ENCODE measurements at regions not wholly inside any gene's neighbourhood (a gene's known extent, or its start where the extent isn't known, plus 50 kb on each side); places are given as distances from the start of the nearest gene placed in this dataset.

DNA sequence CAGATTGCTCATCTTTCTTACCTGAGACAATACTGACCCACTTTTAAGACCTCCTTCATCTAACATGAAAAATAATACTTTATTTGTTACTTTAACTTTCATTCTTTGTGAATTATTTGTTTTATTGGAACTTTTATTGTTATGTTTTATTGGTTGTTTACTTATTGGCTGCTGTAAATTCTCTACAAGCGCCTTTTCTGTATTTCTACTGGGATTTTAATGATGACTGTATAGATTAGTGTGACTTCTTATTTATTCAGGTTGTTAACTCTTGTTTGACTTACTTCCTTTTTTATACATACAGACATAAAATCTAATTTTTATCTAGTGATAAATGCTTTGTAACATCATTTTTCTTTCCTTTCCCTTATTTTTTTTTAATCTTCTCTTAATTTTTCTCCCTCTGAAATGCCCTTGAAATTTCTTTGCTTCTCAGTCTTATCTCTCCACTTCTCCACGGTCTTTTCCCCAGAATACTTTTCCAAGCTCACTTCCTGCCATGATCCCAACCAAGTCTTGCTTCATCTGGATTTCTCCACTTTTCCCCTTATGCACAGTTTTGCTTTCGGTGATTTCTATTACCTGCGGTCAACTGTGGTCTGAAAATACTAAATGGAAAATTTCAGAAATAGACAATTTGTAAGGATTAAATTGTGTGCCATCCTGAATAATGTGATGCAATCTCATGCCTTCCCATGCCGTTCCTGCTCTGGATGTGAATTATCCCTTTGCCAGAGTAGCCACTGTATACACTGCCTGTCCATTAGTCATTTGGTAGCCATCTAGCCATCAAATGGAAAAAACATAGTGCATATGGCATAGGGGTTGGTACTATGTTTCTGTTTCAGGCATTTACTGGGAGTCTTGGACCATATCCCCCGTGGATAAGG lies 265.9 kb downstream of the PRL start:
- DNase-seq, result no peak

DNA sequence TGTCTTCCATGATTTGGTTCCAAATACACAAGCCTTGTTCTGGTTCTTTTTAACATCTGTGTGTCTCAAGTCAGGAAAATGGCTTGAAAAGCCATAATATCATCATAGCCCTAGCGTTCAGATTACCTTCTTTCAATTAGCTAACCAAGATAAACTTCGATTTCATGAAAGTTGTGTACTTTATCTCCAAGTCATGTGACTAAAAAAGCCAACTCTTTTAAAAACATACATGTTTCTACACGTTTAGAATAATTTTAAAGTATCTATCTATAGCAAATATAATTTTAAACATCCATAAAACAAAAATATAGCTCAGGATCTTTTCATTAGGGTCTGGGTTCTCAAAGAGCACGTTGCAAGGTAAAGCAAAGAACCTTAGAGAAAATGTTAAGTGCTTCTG lies 261.1 kb downstream of the PRL start:
- no peak for DNase-seq

DNA sequence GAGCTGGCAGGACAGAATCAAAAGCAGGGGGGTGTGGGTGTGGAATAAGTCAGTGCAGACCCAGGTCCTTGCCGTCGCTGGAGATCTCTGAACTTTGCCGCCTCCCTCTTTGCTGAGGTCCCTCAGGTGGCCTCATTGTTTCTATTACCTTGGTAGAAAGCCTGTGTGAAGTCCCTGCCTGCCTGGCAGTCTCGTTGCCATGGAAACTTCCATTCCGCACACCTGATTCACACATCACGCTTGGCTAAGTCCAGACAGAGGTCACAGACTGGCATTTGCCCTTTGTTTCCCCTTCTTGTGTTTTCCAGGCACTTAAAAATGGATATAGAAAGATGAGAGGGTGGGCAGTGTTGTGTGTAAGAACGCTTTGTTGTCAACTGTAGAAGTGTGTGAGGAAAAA lies 260.6 kb downstream of the PRL start:
- DNase-seq, result no peak

DNA sequence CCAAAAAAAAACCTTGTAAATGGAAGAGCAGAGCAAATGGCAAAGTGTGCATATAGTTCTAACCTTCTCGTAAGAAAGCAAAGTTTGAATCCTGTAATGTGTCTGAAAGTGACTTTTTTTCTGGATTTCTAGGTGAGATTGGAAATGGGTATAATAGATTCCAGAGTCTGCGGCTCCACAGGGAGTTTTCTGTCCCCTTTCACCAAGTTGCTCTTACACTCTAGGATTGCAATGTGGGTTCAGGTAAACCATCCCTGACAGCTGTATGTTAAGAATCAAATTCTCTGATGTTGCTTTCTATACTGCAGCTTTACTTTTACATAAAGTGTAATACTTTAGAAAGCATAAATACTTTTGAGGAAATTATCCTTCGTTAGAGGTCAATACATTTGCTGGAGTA lies 260.1 kb downstream of the PRL start:
- DNase-seq, result no peak

DNA sequence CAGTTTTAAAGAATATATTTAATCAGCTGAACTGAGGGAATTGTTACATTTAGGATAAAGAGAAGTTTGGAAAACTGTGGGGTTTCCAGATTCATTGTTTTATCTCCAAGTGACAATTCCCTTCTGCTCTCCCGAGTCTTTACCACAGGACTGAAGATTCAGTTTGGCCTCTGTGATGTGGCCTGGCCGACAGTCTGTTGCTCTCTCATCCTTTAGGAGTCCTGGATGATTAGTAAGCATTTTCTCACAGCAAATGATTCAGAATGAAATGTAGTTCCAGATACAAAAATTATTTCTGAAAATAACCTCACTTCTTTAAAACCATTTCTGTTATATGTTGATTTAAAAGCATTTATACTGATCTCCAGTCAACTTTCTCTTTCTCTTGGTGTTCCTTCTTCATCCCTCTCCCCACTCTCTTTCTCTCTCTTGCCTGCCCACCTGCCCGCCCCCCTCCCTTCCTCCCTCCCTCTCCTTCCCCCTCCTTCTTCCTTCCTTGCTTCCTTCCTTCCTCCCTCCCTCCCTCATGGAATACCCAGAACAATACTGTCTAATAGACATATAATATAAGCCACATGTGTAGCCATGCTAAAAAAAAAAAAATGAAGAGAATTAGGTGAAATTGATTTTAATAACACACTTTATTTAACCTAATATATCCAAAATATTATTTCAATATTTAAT lies 254.9 kb downstream of the PRL start:
- no peak for DNase-seq

DNA sequence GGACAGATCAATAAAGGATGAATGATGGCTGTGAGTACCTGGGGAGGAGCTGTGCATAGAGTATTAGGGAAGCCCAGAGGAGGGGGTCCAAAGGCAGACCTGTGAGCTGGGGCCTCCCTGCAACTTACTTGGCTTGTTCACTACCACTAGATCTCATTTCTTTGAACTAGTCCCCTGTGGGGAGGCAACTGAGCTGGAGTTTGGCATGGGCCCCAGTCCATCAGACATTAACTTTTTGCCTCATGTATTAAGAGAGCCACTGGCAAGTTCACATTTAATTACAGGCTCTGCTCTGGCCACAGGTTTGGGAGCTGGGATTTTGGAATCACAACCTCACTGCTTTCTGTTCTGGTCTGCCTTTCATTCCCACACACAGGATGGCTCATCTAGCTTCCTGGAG lies 254.1 kb downstream of the PRL start:
- no peak for DNase-seq

DNA sequence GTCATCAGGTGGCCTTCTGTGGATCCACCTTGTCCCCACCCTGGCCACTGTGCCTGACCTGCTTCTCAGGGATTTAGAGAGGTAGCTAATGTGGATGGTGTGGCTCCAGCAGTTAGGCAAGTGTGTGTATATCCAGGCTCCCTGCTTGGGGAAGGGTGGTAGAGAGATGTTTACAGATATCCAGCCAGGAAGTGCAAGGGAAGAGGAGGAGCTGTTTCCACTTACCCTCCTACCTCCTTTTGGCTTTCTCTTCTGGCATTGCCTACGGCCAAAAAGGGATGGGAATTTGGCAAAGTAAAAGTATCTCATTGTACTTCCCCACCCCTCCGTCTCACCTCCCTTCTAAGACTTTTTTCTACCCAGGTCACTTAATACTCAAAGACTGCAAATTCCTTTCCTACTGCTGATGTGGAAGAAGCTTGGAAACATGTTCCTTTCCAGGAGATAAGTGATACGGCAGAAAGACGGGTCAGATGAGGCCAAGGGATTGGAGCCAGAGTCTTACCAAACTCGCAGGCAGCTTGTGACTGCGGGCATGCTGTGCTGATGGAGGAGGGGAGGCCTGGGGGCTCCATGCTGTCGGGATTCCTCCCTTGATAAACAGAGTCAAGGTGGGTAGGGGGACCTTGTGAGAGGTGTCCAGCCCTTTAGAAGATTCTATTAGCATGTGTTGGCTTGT lies 253.4 kb downstream of the PRL start:
- DNase-seq, result no peak

DNA sequence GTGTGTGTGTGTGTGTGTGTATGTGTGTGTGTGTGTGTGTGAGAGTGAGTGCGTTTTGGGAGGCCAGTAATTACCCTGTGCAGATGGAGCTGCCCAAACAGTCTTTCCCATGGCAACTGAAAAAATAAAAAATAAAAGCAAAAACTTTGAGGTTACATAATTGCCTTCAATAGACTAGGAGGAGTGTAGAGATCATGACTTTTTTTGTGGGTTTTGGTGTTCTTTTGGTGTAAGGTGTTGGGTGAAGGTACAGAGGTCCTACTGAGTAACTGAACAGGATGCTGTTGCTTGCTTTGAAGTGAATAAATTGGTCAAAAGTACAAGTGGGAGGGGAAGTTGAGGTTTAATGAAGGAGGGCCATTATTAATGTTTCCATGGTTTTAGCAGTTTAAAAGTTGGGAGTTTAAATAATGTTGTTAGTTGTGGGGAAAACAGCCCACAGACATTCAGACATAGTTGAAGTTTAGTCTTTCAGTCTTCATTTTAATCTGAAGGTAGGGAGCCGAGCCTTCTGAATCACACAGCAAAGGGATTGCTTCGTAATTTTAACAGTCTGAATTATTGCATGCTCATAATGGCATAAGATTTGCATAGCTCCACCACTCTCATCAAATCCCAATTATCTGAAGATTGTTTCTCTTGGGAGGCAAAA lies 251.4 kb downstream of the PRL start:
- no peak for DNase-seq

DNA sequence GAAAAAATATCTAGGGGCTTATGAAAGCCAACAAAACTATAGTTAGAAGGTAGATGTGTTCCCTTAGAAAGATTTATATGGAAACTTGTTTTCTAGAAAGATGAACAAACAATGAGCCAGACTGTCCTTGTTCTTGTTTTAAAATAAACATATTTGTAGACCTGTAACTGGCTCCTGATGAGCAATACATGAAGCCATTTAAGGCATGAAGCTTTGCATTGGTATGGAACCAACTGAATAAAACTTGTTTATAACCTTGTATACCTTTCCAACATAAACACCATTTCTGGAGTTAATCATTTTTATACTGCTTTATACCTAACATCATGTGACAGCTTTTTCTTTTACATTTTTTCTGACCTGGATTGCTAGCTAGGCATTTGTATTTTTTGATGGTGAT lies 247.8 kb downstream of the PRL start:
- no peak for DNase-seq

DNA sequence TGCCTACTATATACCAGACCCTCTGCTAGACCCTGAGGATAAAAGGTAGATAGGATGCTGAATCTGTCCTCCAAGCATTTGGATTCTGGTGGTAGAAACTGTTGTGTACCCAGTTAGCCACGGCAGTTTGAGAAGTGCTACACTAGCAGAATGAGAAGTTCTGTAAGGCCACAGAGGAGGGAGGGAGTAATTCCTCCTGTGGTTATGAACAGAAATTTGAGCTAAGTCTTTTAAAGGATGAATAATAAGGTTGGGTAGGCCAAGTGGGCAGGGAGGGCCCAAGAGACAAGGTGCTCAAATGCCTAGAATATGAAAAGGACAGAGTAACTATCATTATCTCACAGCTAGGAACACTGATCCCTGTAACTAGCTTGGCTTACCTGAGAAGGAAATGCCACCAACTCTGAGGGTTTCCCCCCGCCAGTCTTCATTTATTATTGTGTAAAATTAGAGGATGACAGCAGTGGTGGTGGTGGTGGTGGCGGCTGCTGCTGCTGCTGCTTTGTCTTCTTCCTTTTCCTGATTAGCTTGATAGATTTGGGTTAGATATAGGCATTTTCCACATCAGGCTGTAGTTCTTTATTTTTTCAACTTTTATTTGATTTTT lies 243.3 kb downstream of the PRL start:
- no peak for DNase-seq

DNA sequence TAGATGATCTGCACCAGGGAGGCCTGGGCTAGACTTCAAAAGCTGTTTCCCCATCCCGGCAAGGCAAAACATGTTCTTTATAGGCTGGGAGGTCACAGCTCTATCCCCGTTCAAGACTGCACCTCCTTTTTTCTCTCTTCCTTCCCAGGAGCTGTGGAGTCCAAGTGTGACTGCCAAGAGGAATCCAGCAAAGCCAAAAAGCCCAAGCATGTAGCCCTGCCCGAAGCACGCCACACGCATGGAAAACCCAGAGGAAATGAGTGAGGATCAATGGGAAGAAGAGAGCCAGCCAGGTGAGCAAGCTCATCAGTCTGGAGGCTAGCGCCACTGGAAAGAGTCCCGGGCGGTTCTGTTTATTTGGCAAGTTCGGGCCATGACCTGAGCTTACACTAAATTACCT lies 240.4 kb downstream of the PRL start:
- DNase-seq, result no peak

DNA sequence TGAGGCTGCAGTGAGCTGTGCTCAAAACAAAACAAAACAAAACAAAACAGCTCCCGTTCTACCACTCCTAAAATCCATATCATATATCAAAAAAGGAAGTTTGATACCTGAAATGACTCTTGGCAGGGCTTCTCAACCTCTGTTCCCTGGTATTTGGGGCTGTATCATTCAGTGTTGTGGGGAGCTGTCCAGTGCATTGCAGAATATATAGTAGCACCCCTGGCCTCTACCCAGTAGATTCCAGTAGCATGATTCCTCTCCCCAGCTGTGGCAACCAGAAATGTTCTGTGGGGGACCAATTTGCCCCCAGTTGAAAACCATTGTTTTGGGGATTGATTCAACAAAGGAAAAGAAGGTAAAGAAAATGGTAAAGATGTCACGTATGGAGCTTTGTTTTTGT lies 238.9 kb downstream of the PRL start:
- no peak for DNase-seq

DNA sequence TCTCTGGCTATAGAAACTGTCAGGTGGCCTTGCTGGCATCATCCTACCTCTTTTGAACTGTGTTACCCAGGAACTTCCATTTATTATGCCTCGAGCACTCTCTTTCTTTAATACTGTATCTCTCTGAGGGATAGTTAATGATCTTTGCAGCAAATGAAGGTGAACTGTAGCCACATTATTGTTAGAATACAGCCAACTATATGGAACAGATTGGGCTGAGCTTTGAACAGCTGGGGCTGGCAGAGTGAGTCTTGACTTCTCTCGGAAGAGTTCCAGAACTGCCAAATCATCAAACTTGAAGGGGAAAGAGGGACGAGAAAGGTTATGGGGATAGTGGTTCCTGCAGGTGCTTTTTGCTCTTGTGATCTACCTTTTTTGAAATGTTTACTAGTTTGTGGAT lies 237.7 kb downstream of the PRL start:
- DNase-seq, result no peak

DNA sequence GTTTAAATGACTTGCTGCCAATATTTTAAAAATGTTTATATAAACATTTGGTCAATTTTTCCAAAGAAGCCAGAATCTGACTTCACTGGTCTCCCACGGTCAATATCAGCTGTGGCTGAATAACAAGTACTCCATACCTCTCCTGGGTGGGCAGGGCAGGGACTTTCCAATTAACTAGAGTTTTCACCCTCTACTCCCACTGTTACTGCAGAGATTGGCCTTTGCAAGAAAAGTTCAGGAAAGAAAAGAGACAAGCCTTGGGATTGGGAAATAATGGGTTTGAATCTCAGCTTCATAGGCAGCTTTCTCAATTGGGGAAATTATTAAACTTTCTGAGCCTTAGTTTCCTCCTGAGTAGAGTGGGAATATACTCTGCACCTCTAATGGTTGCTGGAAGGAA lies 236.9 kb downstream of the PRL start:
- no peak for DNase-seq

DNA sequence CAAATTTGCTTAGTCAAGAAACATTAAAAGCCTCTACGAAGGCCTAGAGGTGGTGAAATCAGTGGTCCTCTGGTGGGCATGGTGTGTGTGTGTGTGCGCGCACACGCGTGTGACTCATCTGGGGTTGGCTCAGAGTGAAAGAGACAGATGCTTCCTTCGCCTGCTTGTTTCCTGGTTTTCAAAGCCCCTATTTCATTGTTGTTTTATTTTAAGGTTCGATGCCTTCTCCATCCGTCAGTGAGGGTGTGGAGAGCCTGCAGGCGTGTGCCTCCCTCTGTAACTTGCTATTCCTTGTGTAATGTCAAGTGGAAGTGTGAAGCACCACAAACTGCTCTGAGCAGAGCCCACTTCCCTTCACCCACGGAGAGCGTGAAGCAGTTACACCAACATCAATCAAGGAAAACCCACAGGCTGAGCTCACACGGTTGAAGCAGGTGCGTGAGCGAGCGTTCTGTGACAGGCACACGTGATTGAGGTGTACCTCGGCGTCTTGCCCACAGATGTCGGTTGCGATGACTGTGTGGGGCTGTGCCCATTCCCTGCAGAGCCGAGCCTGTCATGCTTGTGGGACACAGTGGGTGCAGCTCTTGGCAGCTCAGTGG lies 233.9 kb downstream of the PRL start:
- no peak for DNase-seq

DNA sequence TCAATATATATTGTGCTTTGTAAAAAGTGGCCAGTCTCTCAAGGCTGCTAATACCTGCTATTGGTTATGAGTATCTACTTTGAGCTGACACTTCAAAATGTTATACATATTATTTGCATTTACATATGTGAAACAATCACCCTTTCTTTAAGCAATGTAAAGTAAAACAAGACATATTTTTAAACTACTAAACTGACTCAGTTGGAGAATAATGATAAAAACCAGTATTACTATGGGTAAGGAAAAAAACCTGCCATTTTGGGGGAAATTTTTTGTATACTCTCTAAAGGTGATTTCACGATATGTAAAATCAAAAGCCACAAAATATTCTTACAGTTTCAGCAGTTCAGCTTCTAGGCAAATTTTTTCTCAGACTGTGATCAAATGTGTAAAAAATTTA lies 232.3 kb downstream of the PRL start:
- no peak for DNase-seq

DNA sequence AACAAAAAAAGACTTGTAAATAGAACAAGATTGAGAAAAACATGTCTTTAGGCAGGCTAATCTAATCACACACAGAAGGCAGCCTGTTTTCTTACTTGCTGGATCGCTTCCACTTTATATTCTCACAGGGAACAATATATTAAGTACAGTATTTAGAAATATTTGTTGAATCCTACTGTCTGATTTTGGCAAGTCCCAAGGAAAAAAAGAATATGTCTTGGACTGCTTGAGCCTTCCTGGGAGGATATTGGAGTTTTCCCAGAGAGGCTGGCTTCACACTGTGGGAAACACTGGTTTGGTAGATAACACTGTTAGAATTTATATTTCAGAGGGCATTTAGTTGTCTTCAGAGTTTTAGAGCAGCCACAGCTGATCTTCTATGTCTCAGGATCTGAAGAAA lies 229.7 kb downstream of the PRL start:
- DNase-seq, result no peak

DNA sequence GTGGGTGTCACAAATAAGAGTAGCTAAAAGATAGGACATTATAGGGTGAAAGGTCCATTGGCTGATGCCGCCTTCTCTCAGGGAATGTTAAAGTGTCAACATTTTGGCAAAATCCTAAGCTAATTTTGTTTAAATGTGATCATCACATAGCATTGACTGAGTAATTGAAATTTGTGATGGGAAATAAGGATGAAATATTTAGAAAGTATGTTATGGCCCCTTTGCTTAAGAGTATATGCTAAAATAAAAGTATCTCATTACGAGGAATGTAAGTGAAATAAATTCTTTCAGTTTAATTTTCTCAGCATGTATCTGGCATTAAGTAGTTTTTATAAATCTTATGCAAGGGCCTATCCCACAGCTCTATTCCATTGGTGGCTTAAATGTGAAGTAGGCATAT lies 229.2 kb downstream of the PRL start:
- no peak for DNase-seq

DNA sequence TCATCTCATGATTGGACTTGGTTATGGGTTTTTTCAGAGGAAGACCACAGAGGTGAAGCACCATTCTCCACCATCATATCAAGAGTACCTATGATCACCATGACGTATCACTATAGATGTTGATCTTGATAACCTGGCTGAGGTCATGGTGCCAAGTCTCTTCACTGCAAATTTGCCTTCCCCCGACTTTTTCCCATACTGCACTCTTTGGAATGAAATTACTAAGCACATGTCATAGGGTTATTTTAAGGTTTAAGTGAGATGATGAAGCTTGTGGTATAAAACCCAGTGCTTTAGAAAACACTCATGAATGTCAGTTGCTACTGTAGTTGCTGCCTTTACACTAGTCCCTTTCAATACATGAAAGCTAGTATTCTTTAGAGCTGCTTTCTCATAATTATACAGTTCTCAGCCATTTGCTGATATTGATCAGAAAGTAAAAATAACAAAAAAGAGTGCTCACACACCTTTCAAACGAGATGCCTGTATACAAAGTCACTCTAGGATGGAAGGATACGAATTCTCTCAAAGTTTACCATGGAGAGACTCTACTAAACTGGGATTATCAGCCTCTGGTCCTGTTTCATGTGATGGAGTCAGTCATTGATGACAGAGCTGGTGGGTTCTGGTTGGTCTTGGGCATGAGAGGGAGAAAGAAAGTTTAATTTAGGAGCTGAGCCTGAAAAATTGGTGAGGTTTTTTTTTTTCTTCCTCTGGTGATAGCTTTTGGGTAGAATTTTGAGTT lies 228.1 kb downstream of the PRL start:
- DNase-seq, result no peak

DNA sequence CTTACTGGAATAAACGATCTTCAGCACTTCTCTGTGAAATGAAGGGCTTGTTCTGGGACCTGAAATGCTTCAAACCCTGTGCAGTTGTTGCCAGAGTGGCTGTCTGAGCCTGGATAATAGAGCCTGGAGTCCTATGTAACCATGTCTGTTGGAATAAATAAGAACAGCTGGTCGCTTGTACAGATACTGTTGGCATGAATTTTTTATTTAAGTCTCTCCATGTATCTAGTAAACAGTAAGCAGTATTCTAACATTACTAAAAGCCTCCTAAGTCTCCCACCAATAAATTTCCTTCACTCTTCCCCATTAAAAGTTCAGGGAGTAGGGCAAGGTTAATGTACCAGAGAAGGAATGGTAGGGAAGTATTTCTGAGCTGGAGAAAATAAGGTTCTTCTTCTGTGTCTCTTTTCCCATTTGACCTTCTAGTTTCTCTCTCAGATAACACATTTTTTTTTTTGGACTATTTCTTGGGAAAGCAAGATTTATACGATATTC lies 227.5 kb downstream of the PRL start:
- DNase-seq, result no peak

All from occipital lobe (tissue), 1 donor.